ENCODE measurements at regions not wholly inside any gene's neighbourhood (a gene's known extent, or its start where the extent isn't known, plus 50 kb on each side); places are given as distances from the start of the nearest gene placed in this dataset.

DNA sequence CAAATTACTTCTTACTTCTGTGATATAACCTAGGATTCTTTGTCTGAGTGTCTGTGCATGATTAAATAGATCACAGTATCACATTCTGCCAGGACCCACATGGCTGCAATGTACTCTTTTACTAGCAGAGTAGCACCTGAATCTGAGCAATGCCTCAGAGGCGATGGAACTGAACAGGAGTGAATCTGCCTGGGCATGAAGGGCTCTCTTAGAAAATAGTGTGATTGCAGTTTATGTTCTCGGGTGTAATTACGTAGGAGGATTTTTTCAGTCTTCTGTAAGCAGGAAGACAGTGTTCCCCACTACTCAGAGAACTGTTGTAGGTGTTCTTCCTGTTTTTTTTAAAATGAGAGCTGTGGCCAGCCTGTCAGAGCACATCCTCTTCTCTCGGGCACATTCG, 802.3 kb downstream of the NLGN4Y start:
- Histone ChIP-seq H3K9me3 (ENCODE audit: control insufficient read depth in 2 of 3, insufficient read depth in 1 of 3, low read length in 3 of 3) (no peaks in the 10 kb centered on the region), H3K4me3 (ENCODE audit: low read length in 3 of 3) (no peak overlapping the region), H3K9ac (ENCODE audit: low read length in 3 of 3) (no peak overlapping the region), H3K27me3 (ENCODE audit: control insufficient read depth, insufficient read depth, low read length) (no peaks in the 10 kb centered on the region), H3K4me1 (ENCODE audit: control insufficient read depth in 2 of 3, insufficient read depth in 2 of 3, low read depth in 1 of 3, low read length in 3 of 3) (no peaks in the 10 kb centered on the region), H3K36me3 (ENCODE audit: control insufficient read depth in 2 of 3, insufficient read depth in 3 of 3, low read length in 3 of 3) (no peaks in the 10 kb centered on the region), H3K27ac (ENCODE audit: low read depth in 2 of 2, low read length in 2 of 2) (no peak overlapping the region)
- TF ChIP-seq, protein P1, sequence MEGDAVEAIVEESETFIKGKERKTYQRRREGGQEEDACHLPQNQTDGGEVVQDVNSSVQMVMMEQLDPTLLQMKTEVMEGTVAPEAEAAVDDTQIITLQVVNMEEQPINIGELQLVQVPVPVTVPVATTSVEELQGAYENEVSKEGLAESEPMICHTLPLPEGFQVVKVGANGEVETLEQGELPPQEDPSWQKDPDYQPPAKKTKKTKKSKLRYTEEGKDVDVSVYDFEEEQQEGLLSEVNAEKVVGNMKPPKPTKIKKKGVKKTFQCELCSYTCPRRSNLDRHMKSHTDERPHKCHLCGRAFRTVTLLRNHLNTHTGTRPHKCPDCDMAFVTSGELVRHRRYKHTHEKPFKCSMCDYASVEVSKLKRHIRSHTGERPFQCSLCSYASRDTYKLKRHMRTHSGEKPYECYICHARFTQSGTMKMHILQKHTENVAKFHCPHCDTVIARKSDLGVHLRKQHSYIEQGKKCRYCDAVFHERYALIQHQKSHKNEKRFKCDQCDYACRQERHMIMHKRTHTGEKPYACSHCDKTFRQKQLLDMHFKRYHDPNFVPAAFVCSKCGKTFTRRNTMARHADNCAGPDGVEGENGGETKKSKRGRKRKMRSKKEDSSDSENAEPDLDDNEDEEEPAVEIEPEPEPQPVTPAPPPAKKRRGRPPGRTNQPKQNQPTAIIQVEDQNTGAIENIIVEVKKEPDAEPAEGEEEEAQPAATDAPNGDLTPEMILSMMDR (IDR thresholded peaks at IDR 0.05; ENCODE audit: borderline replicate concordance, extremely low read depth, insufficient read depth): no peak
- intact Hi-C loops (cut with DNase I): no loop called here
- no peak for FAIRE-seq
- no peak for DNase-seq

DNA sequence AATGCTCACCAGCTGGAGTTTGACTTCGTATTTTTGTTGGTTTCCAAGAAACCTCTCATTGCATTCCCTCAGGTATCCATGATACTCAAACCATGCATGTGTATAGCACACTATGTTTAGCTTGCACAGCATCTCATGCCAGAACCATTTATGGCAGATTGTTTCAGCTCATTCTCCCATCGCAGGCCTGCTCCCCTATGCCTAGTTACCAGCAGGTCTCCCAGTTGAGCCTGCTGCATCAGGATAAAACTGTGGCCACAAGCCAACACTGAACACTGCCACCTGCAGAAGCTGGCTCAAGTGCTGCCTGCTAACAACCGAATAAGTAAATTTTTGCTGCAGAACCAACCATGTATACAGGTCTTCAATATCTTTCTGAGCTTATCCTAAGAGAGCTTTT, 804.5 kb downstream of the NLGN4Y start:
- intact Hi-C loops (cut with DNase I): no loop called here
- Histone ChIP-seq H3K4me1 (ENCODE audit: control insufficient read depth in 2 of 3, insufficient read depth in 2 of 3, low read depth in 1 of 3, low read length in 3 of 3) (no peaks in the 10 kb centered on the region), H3K36me3 (ENCODE audit: control insufficient read depth in 2 of 3, insufficient read depth in 3 of 3, low read length in 3 of 3) (no peaks in the 10 kb centered on the region), H3K27me3 (ENCODE audit: control insufficient read depth, insufficient read depth, low read length) (no peaks in the 10 kb centered on the region), H3K9me3 (ENCODE audit: control insufficient read depth in 2 of 3, insufficient read depth in 1 of 3, low read length in 3 of 3) (no peaks in the 10 kb centered on the region), H3K27ac (ENCODE audit: low read depth in 2 of 2, low read length in 2 of 2) (no peak overlapping the region), H3K4me3 (ENCODE audit: low read length in 3 of 3) (no peak overlapping the region), H3K9ac (ENCODE audit: low read length in 3 of 3) (no peak overlapping the region)
- FAIRE-seq (no peak), DNase-seq (no peak)
- TF ChIP-seq, protein P1 (IDR thresholded peaks at IDR 0.05; ENCODE audit: borderline replicate concordance, extremely low read depth, insufficient read depth): no peak

DNA sequence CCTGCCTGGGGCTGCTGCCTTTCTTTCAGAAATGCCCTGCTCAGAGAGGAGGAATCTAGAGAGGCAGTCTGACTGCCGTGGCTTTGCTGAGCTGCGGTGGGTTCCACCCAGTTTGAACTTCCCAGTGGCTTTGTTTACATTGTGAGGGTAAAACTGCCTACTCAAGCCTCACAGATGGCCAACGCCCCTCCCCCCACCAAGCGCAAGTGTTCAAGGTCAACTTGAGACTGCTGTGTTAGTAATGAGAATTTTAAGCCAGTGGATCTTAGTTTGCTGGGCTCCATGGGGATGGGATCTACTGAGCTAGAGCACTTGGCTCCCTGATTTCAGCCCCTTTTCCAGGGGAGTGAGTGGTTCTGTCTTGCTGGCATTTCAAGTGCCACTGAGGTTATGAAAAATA, 819.2 kb downstream of the NLGN4Y start:
- intact Hi-C loops (cut with DNase I): no loop called here
- H3K36me3 ChIP-seq (ENCODE audit: control insufficient read depth in 2 of 3, insufficient read depth in 3 of 3, low read length in 3 of 3): no peaks in the 10 kb centered on the region
- TF ChIP-seq, protein P1 (IDR thresholded peaks at IDR 0.05; ENCODE audit: borderline replicate concordance, extremely low read depth, insufficient read depth): no peak
- no peak overlapping the region for H3K9ac ChIP-seq (ENCODE audit: low read length in 3 of 3)
- H3K4me3 ChIP-seq (ENCODE audit: low read length in 3 of 3): no peak overlapping the region
- H3K9me3 ChIP-seq (ENCODE audit: control insufficient read depth in 2 of 3, insufficient read depth in 1 of 3, low read length in 3 of 3): no peaks in the 10 kb centered on the region
- no peaks in the 10 kb centered on the region for H3K4me1 ChIP-seq (ENCODE audit: control insufficient read depth in 2 of 3, insufficient read depth in 2 of 3, low read depth in 1 of 3, low read length in 3 of 3)
- DNase-seq (peak in 1 of 5 donors; percentile 14), FAIRE-seq (no peak)
- no peaks in the 10 kb centered on the region for H3K27me3 ChIP-seq (ENCODE audit: control insufficient read depth, insufficient read depth, low read length)
- H3K27ac ChIP-seq (ENCODE audit: low read depth in 2 of 2, low read length in 2 of 2): no peak overlapping the region

DNA sequence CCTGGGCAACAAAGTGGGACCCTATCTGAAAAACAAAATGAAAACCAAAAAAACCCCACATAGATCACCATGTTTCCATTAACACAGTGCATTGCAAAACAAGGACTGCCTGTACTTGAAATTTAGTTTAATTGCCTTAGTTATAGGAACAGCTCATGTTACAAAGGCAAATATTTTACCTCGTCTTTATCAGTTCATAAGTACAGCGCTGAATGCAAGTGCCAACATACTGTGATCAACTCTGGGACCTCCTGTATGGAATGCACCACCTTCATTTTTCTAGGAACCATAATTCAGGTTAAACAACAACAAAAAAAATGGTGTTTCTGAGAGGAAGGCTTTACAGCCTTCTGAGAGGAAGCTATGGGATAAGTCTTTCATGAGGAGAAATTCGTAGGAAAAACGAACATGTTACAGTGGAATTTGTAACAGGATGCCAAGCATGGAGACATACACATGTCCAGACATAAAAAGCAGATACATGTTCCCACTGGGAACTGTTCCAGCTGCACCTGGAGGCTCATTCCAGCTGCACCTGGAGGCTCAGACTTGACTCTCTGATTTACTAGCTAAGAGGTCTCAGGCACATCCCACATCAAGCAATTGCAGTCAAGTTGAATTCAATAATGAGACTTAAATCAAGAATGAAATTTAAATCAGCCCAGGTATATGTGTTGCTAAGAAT, 821.3 kb downstream of the NLGN4Y start:
- intact Hi-C loops (cut with DNase I): no loop called here
- H3K4me1 ChIP-seq (ENCODE audit: control insufficient read depth in 2 of 3, insufficient read depth in 2 of 3, low read depth in 1 of 3, low read length in 3 of 3): no peaks in the 10 kb centered on the region
- TF ChIP-seq, protein P1 (IDR thresholded peaks at IDR 0.05; ENCODE audit: borderline replicate concordance, extremely low read depth, insufficient read depth): no peak
- no peaks in the 10 kb centered on the region for H3K9me3 ChIP-seq (ENCODE audit: control insufficient read depth in 2 of 3, insufficient read depth in 1 of 3, low read length in 3 of 3)
- DNase-seq (peak in 1 of 5 donors; percentile 32), FAIRE-seq (no peak)
- H3K36me3 ChIP-seq (ENCODE audit: control insufficient read depth in 2 of 3, insufficient read depth in 3 of 3, low read length in 3 of 3): no peaks in the 10 kb centered on the region
- no peak overlapping the region for H3K27ac ChIP-seq (ENCODE audit: low read depth in 2 of 2, low read length in 2 of 2)
- no peak overlapping the region for H3K4me3 ChIP-seq (ENCODE audit: low read length in 3 of 3)
- H3K27me3 ChIP-seq (ENCODE audit: control insufficient read depth, insufficient read depth, low read length): no peaks in the 10 kb centered on the region
- H3K9ac ChIP-seq (ENCODE audit: low read length in 3 of 3): no peak overlapping the region
